Stimulated activated CD8-positive, alpha-beta memory T cell treated with anti-CD3 and anti-CD28 coated beads, Interleukin-12 subunit alpha, Interleukin-12 subunit beta, amount 100 ng/mL, for 4 hours (primary cell): ENCODE measurements at regions not wholly inside any gene's neighbourhood (a gene's known extent, or its start where the extent isn't known, plus 50 kb on each side); places are given as distances from the start of the nearest gene placed in this dataset.
"Not testable (repeated sequence)": the region's sequence is repeated elsewhere in the genome, so short reads cannot be mapped to it uniquely, and the experiment has no call there.

Experiments
- DNase-seq: peaks from one replicate; pipeline ENCODE4 v3.0.0-alpha.2; 2020; ENCODE audit warnings: low read depth

DNA sequence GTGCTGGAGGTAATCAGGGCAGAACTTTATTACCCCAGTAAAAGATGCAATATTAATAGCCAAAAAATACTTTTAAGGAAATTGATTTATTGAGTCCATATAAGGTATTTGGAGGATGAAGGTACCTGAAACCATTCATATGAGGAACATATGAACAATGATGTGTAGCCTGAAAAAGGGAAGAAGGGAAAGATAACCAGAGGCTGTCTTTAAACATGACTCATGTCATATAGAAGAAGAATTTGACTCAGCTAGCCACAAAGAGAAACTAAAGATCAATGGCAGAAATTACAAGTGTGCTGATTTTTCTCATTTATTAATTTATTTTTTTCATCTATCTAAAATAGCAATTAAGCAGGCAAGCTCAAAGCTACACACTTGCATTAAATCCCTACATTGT, 136.2 kb upstream of the DUSP10 start:
- no peak for DNase-seq

DNA sequence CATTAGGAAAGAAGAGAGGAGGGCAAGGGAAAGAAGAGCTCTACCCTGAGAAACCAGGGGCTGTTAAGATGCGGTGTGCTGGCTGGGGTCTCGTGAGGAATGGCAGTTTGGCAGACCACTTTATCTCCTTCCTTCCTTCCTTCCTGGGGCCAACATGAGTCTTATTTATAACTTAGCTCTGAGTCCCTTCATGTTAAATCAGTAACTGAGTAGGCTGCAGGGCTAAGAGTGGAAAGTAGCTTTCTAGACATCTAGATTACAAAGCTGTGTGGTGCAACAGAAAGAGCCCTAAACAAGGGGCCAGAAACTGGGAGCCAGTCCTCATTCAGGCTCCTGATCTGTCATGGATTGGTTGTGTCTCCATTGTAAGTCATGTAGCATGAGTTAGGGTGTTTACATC, 135.4 kb upstream of the DUSP10 start:
- no peak for DNase-seq

DNA sequence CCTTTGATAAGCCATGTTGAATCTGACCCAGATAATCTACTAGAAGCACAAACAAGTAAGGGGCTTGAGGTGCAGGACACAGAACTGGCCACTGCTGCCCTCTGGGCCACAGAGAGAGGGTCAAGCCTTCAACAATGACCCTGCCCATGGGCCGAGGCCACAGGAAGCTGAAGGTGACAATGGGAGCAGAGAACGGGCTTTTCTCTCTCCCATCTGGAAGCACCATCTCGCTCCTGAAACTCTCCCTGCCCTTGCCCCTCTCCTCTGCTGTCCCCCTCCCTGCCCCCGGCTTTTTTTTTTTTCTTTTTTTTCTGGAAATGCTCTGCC, 133.1 kb upstream of the DUSP10 start:
- no peak for DNase-seq

DNA sequence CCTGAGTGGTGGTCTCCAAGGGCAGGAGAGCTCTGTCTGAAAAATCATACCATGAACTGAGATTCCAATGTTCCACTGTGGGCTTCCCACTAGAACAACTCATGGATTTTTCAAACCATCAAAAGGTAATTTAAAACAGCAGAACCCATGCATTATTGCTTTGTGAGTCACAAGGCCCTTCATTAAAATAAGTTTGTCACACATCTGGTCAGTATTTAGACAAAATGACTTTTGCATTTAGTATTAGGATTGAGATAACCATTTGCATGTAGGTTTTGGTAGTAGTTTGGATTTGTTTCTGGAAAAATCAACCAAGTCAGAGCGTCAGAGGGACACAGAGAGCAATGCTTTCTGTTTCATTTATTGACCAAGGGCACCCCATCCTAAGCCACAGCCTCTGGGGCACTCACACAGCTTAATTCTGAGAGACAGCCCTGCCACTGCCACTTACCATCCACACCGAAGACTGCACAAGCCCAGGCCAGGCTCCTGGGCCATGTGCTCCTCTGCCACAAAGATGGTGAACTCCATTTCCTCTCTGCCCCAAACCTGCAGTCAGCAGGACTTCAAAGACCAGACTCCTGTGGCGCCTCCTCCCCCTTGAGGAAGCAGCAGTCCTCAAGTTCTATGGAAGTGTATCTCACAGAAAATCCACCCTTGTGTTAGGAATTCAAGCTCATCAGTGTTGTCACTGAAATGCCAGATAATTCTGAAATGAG, 132.6 kb upstream of the DUSP10 start:
- DNase-seq = no peak

DNA sequence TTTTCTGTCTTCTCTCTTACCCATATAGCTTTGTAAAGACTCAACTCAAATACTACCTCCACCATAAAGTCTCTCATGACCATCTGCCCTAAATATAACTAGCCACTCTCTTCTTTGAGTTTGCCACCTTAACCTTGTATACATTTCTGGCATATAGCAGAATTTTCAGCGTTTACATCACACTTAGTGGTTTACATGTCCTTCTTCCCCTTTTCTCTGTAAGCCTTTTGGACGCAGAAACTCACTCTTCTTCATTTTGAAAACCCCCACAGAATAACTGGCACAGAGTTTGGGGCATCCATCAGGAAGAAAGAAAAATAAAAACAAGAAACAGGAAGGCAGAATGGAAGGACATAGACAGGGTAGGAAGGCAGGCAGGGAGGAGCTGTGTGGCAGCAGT, 131.8 kb upstream of the DUSP10 start:
- DNase-seq = no peak

DNA sequence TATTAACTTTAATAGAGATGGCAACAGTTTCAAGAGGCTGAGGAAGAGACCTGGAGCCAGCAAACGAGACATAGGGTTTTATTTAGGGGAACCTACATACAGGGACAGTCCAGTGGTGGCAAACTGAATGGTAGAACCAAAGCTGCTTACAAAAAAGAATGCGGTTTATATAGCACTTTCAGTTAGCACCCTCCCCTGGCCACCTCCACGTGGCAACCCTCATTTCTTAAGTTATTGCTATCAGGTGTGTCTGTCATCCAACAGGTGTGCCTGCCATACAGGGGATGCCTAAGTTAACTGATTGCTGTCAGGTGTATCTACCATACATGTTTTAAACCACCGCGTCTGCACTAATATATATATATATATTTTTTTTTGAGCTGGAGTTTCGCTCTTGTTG, 129.2 kb upstream of the DUSP10 start:
- no peak for DNase-seq

DNA sequence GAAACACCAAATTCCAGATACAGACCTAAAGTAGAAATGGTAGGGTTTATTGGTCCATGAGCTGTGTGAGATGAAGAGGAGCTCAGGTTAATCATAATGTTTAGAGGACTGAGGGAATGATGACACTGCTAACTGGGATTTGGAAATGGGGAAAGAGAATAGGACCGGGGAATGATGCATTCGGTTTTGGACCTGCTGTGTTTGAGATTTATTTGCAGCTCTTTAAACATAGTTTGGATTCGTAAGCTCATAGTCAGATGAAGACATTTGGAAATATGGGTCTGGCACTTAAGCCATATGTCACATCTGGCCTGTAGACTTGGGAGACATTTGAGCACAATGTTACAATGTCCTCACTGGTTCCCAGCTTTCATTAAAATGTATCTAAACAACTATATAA, 127.9 kb upstream of the DUSP10 start:
- DNase-seq = no peak

DNA sequence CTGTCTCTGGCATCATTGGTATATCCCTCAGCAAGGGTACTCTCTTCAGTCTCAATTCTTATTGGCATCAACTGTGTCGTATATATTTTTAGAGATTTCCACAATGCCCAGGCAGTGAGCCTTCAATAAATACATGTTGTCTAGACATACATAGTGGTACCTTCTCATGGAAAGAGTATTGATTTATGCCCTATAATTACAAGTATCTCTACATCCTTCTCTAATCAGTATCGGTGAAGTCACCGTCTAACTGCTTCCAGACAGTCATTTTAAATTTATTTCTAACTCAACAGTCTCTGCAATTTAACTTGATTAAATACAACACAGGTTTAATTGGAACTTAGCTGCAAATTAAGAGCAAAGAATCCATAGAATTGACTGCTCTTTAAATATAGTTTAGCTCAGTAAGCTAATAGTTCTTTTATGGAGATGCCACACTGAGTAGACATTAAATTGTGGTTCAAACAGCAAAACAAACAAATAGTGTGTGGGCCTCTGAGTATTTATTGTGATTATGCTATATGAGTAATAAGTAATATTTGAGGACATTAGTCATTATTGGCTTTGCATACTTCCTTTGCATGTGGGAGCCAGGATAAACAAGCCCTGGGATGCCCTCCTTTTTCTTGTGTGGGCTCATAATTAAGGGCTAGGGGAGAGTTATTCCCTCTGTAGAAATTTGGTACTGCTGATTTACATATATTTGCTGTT, 126.9 kb upstream of the DUSP10 start:
- no peak for DNase-seq

DNA sequence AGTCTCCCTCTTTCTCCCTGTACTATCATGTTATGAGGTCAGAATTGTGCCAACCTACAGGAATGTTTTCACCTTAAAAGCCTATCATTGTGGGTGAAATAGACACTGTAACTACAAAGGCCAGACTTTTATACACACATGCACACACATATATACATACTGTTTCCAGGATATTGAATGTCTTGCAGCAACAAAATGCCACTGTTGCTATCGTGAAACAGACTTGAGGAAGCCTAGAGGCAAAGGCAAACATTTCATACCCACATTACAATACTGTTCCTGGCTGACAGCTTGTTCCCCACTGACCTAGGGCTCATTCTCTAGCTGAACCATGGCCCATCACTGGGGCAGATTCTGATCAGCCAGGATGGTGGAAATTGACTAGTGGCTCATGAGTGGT, 125.1 kb upstream of the DUSP10 start:
- no peak for DNase-seq

DNA sequence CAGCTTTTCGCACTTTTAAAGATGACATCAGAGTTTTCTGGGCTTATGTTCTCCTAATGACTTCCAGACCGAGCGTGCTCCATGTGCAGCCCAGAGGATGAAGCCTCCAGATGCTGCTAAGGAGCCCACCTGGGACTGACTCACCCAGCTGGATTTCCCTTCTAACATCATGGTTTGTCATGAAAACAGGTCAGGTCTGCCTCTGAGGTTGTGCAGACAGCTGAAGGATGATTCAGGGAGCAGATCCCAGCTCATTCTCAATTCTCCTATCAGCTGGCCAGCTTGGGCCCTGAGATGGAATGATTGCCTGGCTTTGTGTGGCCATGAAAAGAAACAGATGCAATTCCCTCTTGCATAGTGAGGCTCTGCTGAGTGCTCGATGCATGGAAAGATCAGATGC, 123.9 kb upstream of the DUSP10 start:
- no peak for DNase-seq

DNA sequence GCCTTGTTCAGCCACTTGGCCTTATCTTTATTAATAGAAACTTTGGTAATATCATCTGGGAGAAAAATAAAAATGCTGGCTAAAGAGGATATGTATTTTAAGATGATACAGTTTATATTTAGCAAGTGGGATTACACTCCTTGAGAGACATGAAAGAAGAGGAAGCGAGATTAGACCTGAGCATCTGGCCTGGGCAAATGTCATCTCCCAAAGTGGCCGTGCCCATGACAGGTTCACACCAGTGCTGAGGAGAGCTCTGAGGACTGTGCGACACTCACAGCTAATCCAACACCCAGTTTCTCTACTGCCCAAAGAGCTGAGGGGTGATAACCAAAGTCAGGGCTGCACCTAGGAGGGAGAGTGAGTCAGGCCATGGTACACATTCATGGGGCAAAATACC, 121.7 kb upstream of the DUSP10 start:
- no peak for DNase-seq

DNA sequence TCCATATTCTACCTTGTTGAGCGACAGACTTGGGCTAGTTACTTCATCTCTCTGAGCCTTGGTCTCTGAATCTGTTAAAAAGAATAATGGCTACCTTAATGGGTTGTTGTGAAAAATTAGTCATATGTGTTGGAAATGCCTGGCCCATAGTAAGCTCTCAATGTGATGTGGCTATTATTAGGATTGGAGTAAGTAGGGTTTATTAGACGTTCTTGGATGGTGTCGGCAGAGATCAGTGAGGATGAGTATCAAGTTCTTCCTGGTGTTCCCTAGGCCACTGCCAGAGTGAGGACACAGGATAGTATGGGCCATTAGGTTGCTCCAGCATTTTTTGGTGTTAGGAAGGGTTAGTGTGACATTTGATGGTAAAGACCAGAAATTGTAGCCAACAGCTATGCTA, 121.1 kb upstream of the DUSP10 start:
- DNase-seq = no peak

DNA sequence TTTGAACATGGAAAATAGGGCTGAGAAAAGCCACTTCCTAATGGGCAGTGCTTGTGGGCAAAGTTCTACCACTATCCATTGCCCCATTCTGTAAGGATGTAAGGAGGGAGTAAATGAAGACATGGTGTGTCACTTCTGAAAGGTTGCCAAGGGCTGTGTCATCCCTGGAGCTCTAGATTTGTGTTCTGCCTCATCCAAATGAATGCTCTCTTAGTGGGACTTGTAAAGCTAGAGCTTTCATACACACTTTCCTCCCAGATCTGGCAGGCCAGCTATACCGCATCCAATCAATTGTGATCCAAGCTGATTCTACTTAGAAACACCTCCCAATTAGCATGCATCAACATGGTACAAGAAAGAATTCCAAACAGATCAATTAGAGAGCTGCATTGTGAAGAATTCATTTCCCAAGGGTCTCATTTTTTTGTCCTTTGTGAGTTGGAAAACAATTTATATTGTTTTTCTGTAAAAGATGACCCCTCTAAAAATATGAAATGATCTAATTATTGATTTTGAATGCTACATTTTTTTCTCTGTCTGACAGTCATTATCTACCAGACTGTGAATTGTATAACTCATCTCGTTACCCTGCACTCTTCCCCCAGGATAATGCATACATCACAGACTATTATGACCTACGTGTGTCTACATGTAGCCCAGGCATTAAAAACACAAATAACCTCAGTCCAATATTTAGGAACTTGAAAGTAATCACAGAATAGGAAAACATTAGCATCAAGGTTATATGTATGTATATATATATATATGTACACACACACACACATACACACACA, 117.1 kb upstream of the DUSP10 start:
- DNase-seq = no peak

DNA sequence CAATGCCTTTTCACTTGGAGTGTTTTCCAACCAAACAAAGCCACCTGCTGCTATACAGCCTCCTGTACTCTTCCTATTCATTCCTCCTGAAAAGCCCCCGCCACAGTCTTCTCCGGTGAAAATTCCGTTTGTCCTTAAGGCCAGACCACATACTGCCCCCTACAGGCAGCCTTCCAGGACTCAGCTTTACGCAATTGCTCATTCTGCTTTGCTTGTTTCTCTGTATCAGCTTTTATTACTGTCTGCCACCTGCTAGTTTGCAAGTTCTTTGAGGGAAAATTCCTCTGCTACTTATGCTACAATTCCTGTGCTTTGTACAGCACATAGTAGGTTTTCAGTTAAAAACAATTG, 115.2 kb upstream of the DUSP10 start:
- not testable (repeated sequence) for DNase-seq

DNA sequence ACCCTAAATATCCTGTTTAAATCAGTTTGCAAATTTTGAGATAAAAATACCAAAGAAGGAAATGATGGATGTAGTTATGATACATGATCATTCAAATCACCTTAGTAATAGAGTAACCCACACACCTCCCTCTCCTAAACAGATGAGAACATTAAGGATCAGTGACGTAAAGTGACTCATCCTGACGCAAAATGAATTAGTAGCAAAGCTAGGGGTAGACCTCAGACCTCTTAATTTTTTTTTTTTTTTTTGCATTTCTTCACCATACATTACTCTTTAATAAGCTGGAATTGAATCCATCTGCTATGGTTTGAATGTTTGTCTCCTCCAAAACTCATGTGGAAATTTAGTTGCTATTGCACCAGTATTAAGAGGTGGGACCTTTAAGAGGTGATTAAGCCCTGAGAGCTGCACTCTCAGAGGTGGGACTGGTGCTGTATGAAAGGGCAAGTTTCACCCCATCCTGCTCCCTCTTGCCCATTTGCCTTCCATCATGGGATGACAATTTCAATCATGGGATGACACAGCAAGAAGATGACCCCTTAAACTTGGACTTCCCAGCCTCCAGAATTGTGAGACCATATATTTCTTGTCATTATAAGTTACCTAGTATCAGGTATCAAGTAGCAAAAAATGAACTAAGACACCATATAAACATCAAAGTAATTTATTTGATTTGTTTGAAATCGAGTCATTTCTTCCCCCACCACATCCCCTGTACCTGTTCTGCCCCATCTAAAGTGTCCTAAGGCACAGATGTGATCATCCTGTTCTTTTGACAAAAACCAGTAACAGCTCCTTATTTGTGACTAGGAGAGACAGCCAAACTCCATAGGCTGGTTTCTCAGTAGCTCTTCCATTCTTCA, 114.6 kb upstream of the DUSP10 start:
- no peak for DNase-seq

DNA sequence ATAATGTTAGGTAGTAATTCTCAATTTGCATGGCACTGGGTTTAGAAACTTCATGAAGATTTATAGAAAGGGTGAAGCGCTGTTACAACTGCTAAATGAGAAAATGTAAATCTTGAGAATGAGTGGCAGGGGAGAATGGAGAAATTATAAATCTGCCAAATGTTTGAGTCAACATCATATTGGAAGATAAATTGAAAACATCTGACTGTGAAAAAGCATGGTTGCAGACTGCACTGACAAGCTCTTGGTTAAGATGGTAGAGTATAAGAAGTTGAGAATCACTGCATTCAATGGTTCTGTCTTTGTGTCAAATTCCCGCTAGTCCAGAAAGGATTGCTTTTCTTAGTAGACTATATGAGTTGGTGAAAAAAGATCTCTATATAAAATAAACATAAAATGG, 113.3 kb upstream of the DUSP10 start:
- no peak for DNase-seq

DNA sequence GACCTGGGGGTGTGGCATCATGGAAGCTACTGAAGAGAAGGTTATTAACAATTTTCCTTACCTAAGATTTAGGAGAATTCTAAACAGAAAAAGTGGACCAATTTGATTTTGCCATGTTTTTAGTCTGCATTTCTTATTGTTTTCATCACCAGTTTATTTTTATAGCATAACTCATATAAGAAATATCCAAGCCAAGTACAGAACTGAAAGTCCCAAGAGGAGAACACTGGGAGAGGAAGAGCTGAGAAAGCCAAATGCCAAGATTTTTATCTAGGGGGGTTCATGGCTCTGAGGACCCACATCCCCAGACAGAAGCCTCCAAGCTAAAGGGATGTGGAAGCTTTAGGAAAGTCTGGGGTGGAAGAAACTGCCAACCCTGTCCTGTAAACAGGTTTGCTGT, 109.4 kb upstream of the DUSP10 start:
- no peak for DNase-seq

DNA sequence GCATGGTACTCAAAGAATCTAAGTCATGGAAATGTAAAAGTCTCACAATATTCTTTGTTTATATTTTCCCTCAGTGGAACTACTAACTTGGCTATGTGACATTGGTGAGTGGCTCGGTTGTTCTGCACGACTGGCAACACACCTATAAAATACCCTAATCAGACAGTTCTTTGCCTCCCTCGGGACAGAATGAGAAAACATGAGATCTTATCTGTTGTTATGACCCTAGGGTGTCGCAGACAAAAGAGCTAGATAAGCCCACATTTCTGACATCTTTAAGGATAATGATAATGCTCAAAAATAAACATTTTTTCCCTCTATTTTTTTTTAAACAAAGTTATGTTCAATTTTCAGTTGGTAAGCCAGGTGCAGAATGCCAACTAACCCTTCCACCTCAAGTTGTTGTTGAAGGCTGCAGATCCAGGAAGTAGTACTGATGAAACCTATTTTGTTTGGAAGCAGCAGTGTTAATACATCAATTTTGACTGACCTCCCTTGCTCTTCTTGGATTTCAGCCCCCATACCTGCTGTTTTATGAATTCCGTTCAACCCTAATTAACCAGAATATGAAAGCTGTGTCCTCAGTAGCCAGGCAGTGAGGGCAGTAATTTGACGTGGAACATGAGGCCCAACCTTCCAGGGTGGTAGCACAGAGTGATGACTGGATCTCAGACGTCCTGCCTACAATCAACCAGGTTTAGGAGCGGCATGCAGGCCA, 108.7 kb upstream of the DUSP10 start:
- no peak for DNase-seq

DNA sequence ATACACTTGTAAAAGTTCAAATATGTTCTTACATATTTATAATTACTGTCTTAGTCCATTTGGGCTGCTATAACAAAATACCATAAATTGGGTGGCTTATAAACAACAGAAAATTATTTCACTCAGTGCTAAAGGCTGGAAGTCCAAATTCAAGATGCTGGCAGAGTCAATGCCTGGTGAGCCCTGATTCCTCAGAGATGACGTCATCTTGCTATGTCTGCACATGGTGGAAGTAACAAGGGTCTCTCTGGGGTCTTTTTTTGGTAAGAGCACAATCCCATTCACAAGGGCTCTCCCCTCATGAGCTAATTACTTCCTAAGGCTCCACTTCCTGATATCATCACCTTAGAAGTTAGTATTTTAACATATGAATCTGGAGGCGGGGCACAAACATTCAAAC, 108.0 kb upstream of the DUSP10 start:
- DNase-seq = no peak

DNA sequence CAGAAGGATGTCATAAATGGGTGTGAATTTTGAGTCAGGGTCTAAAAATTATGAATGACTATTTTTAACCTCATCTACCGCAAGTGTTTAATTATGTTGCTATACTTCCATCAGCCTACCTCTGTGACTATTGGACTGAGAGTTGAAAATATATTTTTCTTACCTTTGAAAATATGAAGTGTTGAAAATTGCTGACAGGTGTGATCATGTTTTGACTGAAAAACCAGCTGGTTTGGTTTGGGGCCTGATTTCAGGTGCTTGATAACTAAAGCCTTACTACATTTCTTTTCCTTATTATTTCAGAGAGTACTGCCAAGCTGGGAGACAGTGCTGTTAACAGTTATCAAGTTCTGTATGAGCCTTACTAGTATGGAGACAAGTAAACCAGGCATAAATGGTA, 107.2 kb upstream of the DUSP10 start:
- no peak for DNase-seq

DNA sequence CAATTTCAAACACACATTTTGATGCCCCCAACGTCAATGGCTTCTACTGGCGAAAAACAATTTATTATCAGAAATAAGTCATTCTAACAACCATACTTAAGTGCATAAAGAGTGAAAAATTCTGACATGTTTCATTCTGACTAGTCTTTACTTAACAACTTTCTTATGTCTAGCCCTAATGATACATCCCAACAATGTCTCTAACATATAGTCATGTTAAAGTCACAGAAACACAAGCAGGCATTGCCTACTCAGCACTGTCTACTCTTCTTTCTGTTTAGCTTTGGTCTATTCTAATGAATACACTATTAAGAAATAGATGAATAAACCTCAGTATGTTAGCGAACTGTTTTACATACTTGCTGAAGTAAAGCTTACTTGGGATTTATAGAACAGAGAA, 105.8 kb upstream of the DUSP10 start:
- DNase-seq = no peak
